Sigmoid colon (tissue), 6 donors: ENCODE measurements at regions not wholly inside any gene's neighbourhood (a gene's known extent, or its start where the extent isn't known, plus 50 kb on each side); places are given as distances from the start of the nearest gene placed in this dataset.
"Not testable (repeated sequence)": the region's sequence is repeated elsewhere in the genome, so short reads cannot be mapped to it uniquely, and the experiment has no call there.

Experiments used
- DNase-seq: peaks from one replicate; pipeline ENCODE4 v3.0.0-alpha.2; 2019
- H3K27ac ChIP-seq, 4 donors: fragments of 200-600 bp; sonication (generic); one replicate each; pipeline ENCODE4 v1.5.1; 2016 to 2019; ENCODE audit warnings: mild to moderate bottlenecking in 1 of 4
- H3K27me3 ChIP-seq, 3 donors: fragments of 200-600 bp; sonication (generic); one replicate each; pipeline ENCODE4 v1.5.1; 2019; ENCODE audit warnings: mild to moderate bottlenecking in 1 of 3
- H3K36me3 ChIP-seq, 4 donors: fragments of 200-600 bp; sonication (generic); one replicate each; pipeline ENCODE4 v1.5.1; 2016 to 2019
- H3K4me1 ChIP-seq, 4 donors: fragments of 200-600 bp; sonication (generic); one replicate each; pipeline ENCODE4 v1.5.1; 2017 to 2019
- H3K4me3 ChIP-seq, 4 donors: fragments of 200-600 bp; sonication (generic); one replicate each; pipeline ENCODE4 v1.5.1; 2017 to 2019; ENCODE audit warnings: mild to moderate bottlenecking in 2 of 4, moderate library complexity in 1 of 4
- H3K9me3 ChIP-seq, 4 donors: fragments of 200-600 bp in 3 of 4; sonication (generic) in 3 of 4; one replicate each; pipeline versions ENCODE4 v1.5.1 to v1.6.1; 2013 to 2019
- CTCF ChIP-seq, 4 experiments: fragments of 450-650 bp in 3 of 4; fragments of 200-600 bp in 1 of 4; IDR thresholded peaks; one replicate each; pipeline ENCODE4 v1.5.1; 2016 to 2019; ENCODE audit warnings: antibody characterized with exemption in 4 of 4, mild to moderate bottlenecking in 3 of 4, moderate library complexity in 2 of 4
- EP300 ChIP-seq, 4 donors: sonication (generic); formaldehyde crosslinking; IDR thresholded peaks; one replicate each; pipeline ENCODE4 v1.6.1; 2017; ENCODE audit warnings: antibody characterized with exemption in 4 of 4
- POLR2A ChIP-seq, 2 donors: fragments of 450-650 bp; IDR thresholded peaks; one replicate each; pipeline ENCODE4 v1.6.1; 2016; ENCODE audit warnings: antibody characterized with exemption in 2 of 2, mild to moderate bottlenecking in 2 of 2, moderate library complexity in 2 of 2
- POLR2AphosphoS5 ChIP-seq, 4 donors: sonication (generic); formaldehyde crosslinking; IDR thresholded peaks; one replicate each; pipeline ENCODE4 v1.6.1; 2017; ENCODE audit warnings: antibody characterized with exemption in 4 of 4
- WGBS, 2 donors: extraction: QIAGEN DNeasy Blood & Tissue Kit; methylation state at CpG; one replicate each; pipeline ENCODE4 v1.1.7; 2013; 5-methylcytosine and 5-hydroxymethylcytosine counted together
- intact Hi-C: fragments of 100-400 bp; cut with DNase I; formaldehyde crosslinking; loops from one replicate; pipeline ENCODE4 v1.15.1; 2023
- donor health status: healthy with polysubstance abuse.
- donor health status: healthy.

GRCh38 chr11:23789938-23790371, 706.9 kb upstream of the LUZP2 start:
- Histone ChIP-seq H3K9me3 (no peaks in the 10 kb centered on the region), H3K4me1 (no peaks in the 10 kb centered on the region), H3K36me3 (no peaks in the 10 kb centered on the region), H3K4me3 (no peak overlapping the region), H3K27me3 (no peaks in the 10 kb centered on the region), H3K27ac (no peak overlapping the region)
- DNase-seq = no peak
- 23 to 60% methylated on average over 4 of the region's 4 CpGs for WGBS, 2 donors
- no peak for TF ChIP-seq POLR2AphosphoS5 (IDR thresholded peaks at IDR 0.05)
- no peak for TF ChIP-seq CTCF (IDR thresholded peaks at IDR 0.05)
- TF ChIP-seq EP300 (IDR thresholded peaks at IDR 0.05) = no peak
- TF ChIP-seq POLR2A (IDR thresholded peaks at IDR 0.05) = no peak
- intact Hi-C loops = no loop called here

- 15 to 58% methylated on average over 3 of the region's 3 CpGs for WGBS, 2 donors
- intact Hi-C loops = no loop called here
- H3K27ac ChIP-seq = no peak overlapping the region
Observed at GRCh38 chr11:23797624-23798419, 699.0 kb upstream of the LUZP2 start.

GRCh38 chr11:23834306-23834705, 662.5 kb upstream of the LUZP2 start:
- H3K36me3 ChIP-seq, H3K4me3 ChIP-seq, H3K27ac ChIP-seq, H3K27me3 ChIP-seq, H3K4me1 ChIP-seq, H3K9me3 ChIP-seq, DNase-seq, intact Hi-C loops: not testable (repeated sequence)
- WGBS, 2 donors = 94% methylated on average over 5 of the region's 5 CpGs

More at GRCh38 chr11:23797624-23798419, 699.0 kb upstream of the LUZP2 start:
- TF ChIP-seq EP300 (IDR thresholded peaks at IDR 0.05) = no peak
- no peak for TF ChIP-seq POLR2AphosphoS5 (IDR thresholded peaks at IDR 0.05)
- no peak for TF ChIP-seq POLR2A (IDR thresholded peaks at IDR 0.05)
- TF ChIP-seq CTCF (IDR thresholded peaks at IDR 0.05) = no peak
- H3K27me3 ChIP-seq = no peaks in the 10 kb centered on the region
- H3K36me3 ChIP-seq = no peaks in the 10 kb centered on the region
- no peaks in the 10 kb centered on the region for H3K9me3 ChIP-seq
- no peak for DNase-seq
- peaks cover 0 to 23% (median 15%) of the 10 kb centered on the region in 4 donors for H3K4me1 ChIP-seq
- no peak overlapping the region for H3K4me3 ChIP-seq

GRCh38 chr11:23836981-23837380, 659.9 kb upstream of the LUZP2 start:
- Histone ChIP-seq H3K36me3 (no peaks in the 10 kb centered on the region), H3K27me3 (no peaks in the 10 kb centered on the region), H3K4me1 (no peaks in the 10 kb centered on the region), H3K4me3 (no peak overlapping the region), H3K27ac (no peak overlapping the region), H3K9me3 (no peaks in the 10 kb centered on the region)
- 95 to 96% methylated on average over 1 of the region's 1 CpG for WGBS, 2 donors
- no peak for TF ChIP-seq POLR2AphosphoS5 (IDR thresholded peaks at IDR 0.05)
- TF ChIP-seq CTCF (IDR thresholded peaks at IDR 0.05) = no peak
- TF ChIP-seq POLR2A (IDR thresholded peaks at IDR 0.05) = no peak
- no peak for TF ChIP-seq EP300 (IDR thresholded peaks at IDR 0.05)
- intact Hi-C loops = no loop called here
- no peak for DNase-seq

GRCh38 chr11:23840872-23841271, 656.0 kb upstream of the LUZP2 start:
- H3K27me3 ChIP-seq = no peaks in the 10 kb centered on the region
- no peaks in the 10 kb centered on the region for H3K36me3 ChIP-seq
- 95 to 97% methylated on average over 3 of the region's 3 CpGs for WGBS, 2 donors
- no peak overlapping the region for H3K4me3 ChIP-seq
- no peaks in the 10 kb centered on the region for H3K9me3 ChIP-seq
- H3K27ac ChIP-seq = no peak overlapping the region
- no peak for DNase-seq
- TF ChIP-seq EP300 (IDR thresholded peaks at IDR 0.05) = no peak
- TF ChIP-seq POLR2A (IDR thresholded peaks at IDR 0.05) = no peak
- TF ChIP-seq CTCF (IDR thresholded peaks at IDR 0.05) = no peak
- TF ChIP-seq POLR2AphosphoS5 (IDR thresholded peaks at IDR 0.05) = no peak
- no peaks in the 10 kb centered on the region for H3K4me1 ChIP-seq
- intact Hi-C loops = no loop called here
